Mesenchymal stem cell (in vitro differentiated cells and primary cell): ENCODE measurements at regions not wholly inside any gene's neighbourhood (a gene's known extent, or its start where the extent isn't known, plus 50 kb on each side); places are given as distances from the start of the nearest gene placed in this dataset.
"Not testable (repeated sequence)": the region's sequence is repeated elsewhere in the genome, so short reads cannot be mapped to it uniquely, and the experiment has no call there.

Experiments used
- DNase-seq: peaks from one replicate; pipeline ENCODE4 v3.0.0-alpha.2; 2013
- H2AFZ ChIP-seq: one replicate; pipeline ENCODE4 v1.6.1; 2013; ENCODE audit warnings: low read depth, mild to moderate bottlenecking, control low read depth, inconsistent platforms, low read length, moderate library complexity
- H2AK5ac ChIP-seq: 2 replicates; pipeline ENCODE4 v1.6.1; 2013; ENCODE audit warnings: low read length, moderate library complexity, mild to moderate bottlenecking, inconsistent platforms; ENCODE audit not compliant: severe bottlenecking
- H2BK120ac ChIP-seq: one replicate; pipeline ENCODE4 v1.6.1; 2013; ENCODE audit warnings: low read depth, mild to moderate bottlenecking, inconsistent platforms, low read length, moderate library complexity
- H2BK12ac ChIP-seq, 2 experiments: one replicate each; pipeline ENCODE4 v1.6.1; 2013; ENCODE audit warnings: inconsistent platforms in 2 of 2, low read length in 2 of 2, mild to moderate bottlenecking in 2 of 2, moderate library complexity in 2 of 2, control low read depth in 1 of 2
- H2BK15ac ChIP-seq: one replicate; pipeline ENCODE4 v1.6.1; 2013; ENCODE audit warnings: mild to moderate bottlenecking, low read depth, inconsistent platforms; ENCODE audit not compliant: poor library complexity, severe bottlenecking
- H2BK5ac ChIP-seq: 2 replicates; pipeline ENCODE4 v1.6.1; 2013; ENCODE audit warnings: low read depth, mild to moderate bottlenecking, low read length, control low read depth, inconsistent platforms; ENCODE audit not compliant: poor library complexity, severe bottlenecking
- H3K14ac ChIP-seq, 2 experiments: one replicate each; pipeline ENCODE4 v1.6.1; 2013; ENCODE audit warnings: inconsistent platforms in 2 of 2, low read length in 2 of 2, control low read depth in 1 of 2, mild to moderate bottlenecking in 1 of 2, moderate library complexity in 1 of 2
- H3K18ac ChIP-seq, 2 experiments: one replicate each; pipeline ENCODE4 v1.6.1; 2013; ENCODE audit warnings: inconsistent platforms in 2 of 2, low read length in 2 of 2, control low read depth in 1 of 2, low read depth in 1 of 2, mild to moderate bottlenecking in 1 of 2
- H3K23ac ChIP-seq, 2 experiments: one replicate each; pipeline ENCODE4 v1.6.1; 2013; ENCODE audit warnings: inconsistent platforms in 2 of 2, low read length in 2 of 2, mild to moderate bottlenecking in 2 of 2, moderate library complexity in 2 of 2, control low read depth in 1 of 2
- H3K27ac ChIP-seq: 2 replicates; pipeline ENCODE4 v1.5.1; 2013; ENCODE audit warnings: mild to moderate bottlenecking, moderate library complexity, low read length, control low read depth, inconsistent platforms; ENCODE audit not compliant: poor library complexity, severe bottlenecking
- H3K27me3 ChIP-seq, 2 experiments: 2 replicates each; pipeline versions ENCODE4 v1.6.1 to v1.7.0; 2013; ENCODE audit warnings: low read length in 2 of 2, mild to moderate bottlenecking in 2 of 2, moderate library complexity in 2 of 2, control low read depth in 1 of 2, inconsistent platforms in 1 of 2; ENCODE audit not compliant: control insufficient read depth in 1 of 2, insufficient read depth in 1 of 2
- H3K36me3 ChIP-seq, 2 experiments: 2 replicates each; pipeline versions ENCODE4 v1.6.1 to v1.7.0; 2013; ENCODE audit warnings: low read length in 2 of 2, control low read depth in 1 of 2, inconsistent platforms in 1 of 2, low read depth in 1 of 2, mild to moderate bottlenecking in 1 of 2; ENCODE audit not compliant: insufficient read depth in 2 of 2, control insufficient read depth in 1 of 2
- H3K4ac ChIP-seq, 2 experiments: one replicate each; pipeline ENCODE4 v1.6.1; 2013; ENCODE audit warnings: inconsistent platforms in 2 of 2, low read length in 2 of 2, mild to moderate bottlenecking in 2 of 2, moderate library complexity in 2 of 2, control low read depth in 1 of 2, low read depth in 1 of 2
- H3K4me1 ChIP-seq: 2 replicates; pipeline ENCODE4 v1.6.1; 2013; ENCODE audit warnings: low read depth, low read length, control low read depth; ENCODE audit not compliant: control insufficient read depth, insufficient read depth
- H3K4me2 ChIP-seq: 2 replicates; pipeline ENCODE4 v1.6.1; 2013; ENCODE audit warnings: low read length, mild to moderate bottlenecking, inconsistent platforms; ENCODE audit not compliant: poor library complexity, severe bottlenecking
- H3K4me3 ChIP-seq, 2 experiments: 2 replicates each; pipeline versions ENCODE4 v1.5.1 to v1.7.0; 2013; ENCODE audit warnings: low read length in 2 of 2, mild to moderate bottlenecking in 2 of 2, control low read depth in 1 of 2, low read depth in 1 of 2; ENCODE audit not compliant: insufficient read depth in 1 of 2
- H3K79me1 ChIP-seq: replicated peaks from 2 replicates; pipeline ENCODE4 v1.6.1; 2013; ENCODE audit warnings: mild to moderate bottlenecking, control low read depth, low read length, inconsistent platforms; ENCODE audit not compliant: poor library complexity, severe bottlenecking
- H3K9ac ChIP-seq: 2 replicates; pipeline ENCODE4 v1.7.0; 2013; ENCODE audit warnings: mild to moderate bottlenecking, low read length, moderate library complexity
- H3K9me3 ChIP-seq: 2 replicates; pipeline ENCODE4 v1.7.0; 2013; ENCODE audit warnings: mild to moderate bottlenecking, low read length; ENCODE audit not compliant: control insufficient read depth
- H4K8ac ChIP-seq: one replicate; pipeline ENCODE4 v1.6.1; 2013; ENCODE audit warnings: inconsistent platforms, mild to moderate bottlenecking, low read length, moderate library complexity
- H4K91ac ChIP-seq: one replicate; pipeline ENCODE4 v1.6.1; 2013; ENCODE audit warnings: mild to moderate bottlenecking, low read length, inconsistent platforms
- WGBS: methylation state at CpG from one replicate; pipeline ENCODE4 v1.1.7; 2013; ENCODE audit warnings: mixed read lengths; 5-methylcytosine and 5-hydroxymethylcytosine counted together

DNA sequence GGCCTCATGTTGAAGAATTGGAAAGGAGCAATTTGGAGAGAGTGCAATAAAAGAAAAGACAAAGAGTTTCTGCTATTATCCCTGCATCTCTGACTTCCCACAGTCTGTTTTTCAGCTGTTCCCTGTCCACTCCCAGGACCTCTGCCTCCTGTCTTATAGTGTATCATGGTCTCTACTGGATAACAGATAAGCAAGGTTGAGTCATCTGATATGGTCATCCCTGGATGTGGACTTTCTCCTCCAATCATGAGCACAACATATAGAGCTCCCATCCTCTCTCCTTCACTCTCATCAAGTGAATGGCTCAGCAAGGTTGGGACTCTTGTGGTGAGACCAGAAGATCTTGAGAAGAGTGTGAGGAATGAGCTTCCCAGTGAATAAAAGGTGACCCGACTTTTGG is 123.1 kb downstream of the PLCE1 start:
- no peak overlapping the region for H2BK12ac ChIP-seq
- H3K27ac ChIP-seq: no peak overlapping the region
- no peaks in the 10 kb centered on the region for H3K36me3 ChIP-seq
- H3K27me3 ChIP-seq: no peaks in the 10 kb centered on the region
- no peak overlapping the region for H2BK5ac ChIP-seq
- no peak overlapping the region for H3K9ac ChIP-seq
- H3K9me3 ChIP-seq: no peaks in the 10 kb centered on the region
- no peak overlapping the region for H3K4me2 ChIP-seq
- H3K18ac ChIP-seq: no peak overlapping the region
- H3K4ac ChIP-seq: no peak overlapping the region
- no peak overlapping the region for H3K14ac ChIP-seq
- no peak overlapping the region for H4K91ac ChIP-seq
- WGBS: 91% methylated on average over 1 of the region's 1 CpG
- H2BK120ac ChIP-seq: no peak overlapping the region
- no peak overlapping the region for H4K8ac ChIP-seq
- no peak overlapping the region for H3K23ac ChIP-seq
- H2BK15ac ChIP-seq: no peak overlapping the region
- peaks cover 5% of the 10 kb centered on the region for H3K79me1 ChIP-seq
- peaks cover 3% of the 10 kb centered on the region for H3K4me1 ChIP-seq
- H3K4me3 ChIP-seq: no peak overlapping the region
- no peak overlapping the region for H2AFZ ChIP-seq
- H2AK5ac ChIP-seq: no peak overlapping the region
- DNase-seq: no peak

DNA sequence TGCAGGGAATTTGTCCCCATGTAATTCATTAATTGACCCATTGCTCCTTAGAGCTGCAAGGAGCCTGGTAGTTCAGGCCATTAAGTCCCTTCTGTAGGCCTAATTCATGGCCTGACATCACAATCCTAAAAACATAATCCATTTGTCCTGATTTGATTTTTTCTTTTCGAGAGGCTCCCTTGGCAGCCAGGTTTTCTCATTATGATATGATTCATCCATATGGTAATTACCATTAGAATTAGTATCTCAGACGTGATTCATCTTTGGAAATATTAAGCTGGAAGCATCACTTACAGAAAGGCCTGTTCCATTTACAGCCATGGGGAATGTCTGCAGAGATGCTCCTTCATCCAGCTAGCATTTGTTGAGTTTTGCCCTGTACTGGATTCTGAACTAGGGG is 128.5 kb downstream of the PLCE1 start:
- 100% methylated on average over 1 of the region's 2 CpGs for WGBS
- H2BK15ac ChIP-seq: no peak overlapping the region
- peaks cover 5% of the 10 kb centered on the region for H3K4me1 ChIP-seq
- no peak overlapping the region for H2AFZ ChIP-seq
- no peaks in the 10 kb centered on the region for H3K36me3 ChIP-seq
- no peak overlapping the region for H3K4ac ChIP-seq
- H3K9ac ChIP-seq: no peak overlapping the region
- no peak overlapping the region for H4K8ac ChIP-seq
- no peaks in the 10 kb centered on the region for H3K9me3 ChIP-seq
- H3K27me3 ChIP-seq: no peaks in the 10 kb centered on the region
- no peak overlapping the region for H4K91ac ChIP-seq
- peak overlapping the region; percentile 79 for H2AK5ac ChIP-seq
- DNase-seq: no peak
- no peak overlapping the region for H3K23ac ChIP-seq
- peaks cover 5% of the 10 kb centered on the region for H3K79me1 ChIP-seq
- no peak overlapping the region for H3K27ac ChIP-seq
- H3K4me2 ChIP-seq: no peak overlapping the region
- H3K18ac ChIP-seq: no peak overlapping the region
- peak overlapping the region; percentile 66 to 78 for H2BK12ac ChIP-seq
- H2BK5ac ChIP-seq: no peak overlapping the region
- H3K4me3 ChIP-seq: no peak overlapping the region
- no peak overlapping the region for H3K14ac ChIP-seq
- no peak overlapping the region for H2BK120ac ChIP-seq

DNA sequence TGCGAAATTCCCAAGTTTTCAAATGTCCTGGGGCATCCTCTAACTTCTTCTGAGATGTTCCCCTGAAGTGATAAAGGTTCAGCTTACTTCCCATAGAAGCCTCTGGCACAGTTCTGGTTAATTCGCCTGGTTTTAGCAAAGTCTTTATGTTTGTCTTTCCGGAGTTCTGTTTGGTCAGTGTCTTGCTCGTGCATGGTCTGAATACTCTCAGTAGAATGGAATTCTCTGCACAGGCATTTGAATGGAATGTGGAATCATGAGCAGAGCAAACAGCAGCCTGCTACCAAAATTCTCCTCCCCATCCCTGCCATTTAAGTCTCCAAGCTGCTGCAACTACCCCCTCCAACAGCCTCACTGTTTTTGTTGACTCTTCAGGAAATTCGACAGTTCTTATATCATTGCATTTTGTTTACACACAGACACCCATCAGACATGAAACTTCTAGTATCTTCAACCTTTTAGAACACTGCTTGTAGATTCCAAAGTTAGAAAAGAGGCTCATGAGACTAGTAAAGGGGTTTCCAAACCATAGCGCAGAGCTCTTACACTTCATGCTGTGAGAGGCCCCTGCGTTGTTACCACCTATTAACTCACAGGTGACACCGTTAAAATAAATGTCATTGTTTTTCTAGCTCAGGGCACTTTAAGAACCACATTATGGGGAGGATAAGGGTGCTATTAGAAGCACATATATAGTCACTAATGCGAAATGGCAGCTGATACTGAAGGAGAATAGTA is 129.7 kb downstream of the PLCE1 start:
- Histone ChIP-seq H3K36me3 (no peaks in the 10 kb centered on the region), H3K4me1 (peaks cover 5% of the 10 kb centered on the region), H3K79me1 (peaks cover 5% of the 10 kb centered on the region), H4K8ac (no peak overlapping the region), H3K9ac (peak overlapping the region; percentile 64), H3K18ac (peak overlapping the region in 1 of 2 experiments; percentile 70), H2AK5ac (no peak overlapping the region), H2BK15ac (no peak overlapping the region), H2BK12ac (no peak overlapping the region), H3K23ac (no peak overlapping the region), H3K27ac (peak overlapping the region; percentile 74), H4K91ac (no peak overlapping the region), H3K4me3 (no peak overlapping the region), H2BK120ac (no peak overlapping the region), H3K4me2 (peak overlapping the region; percentile 24), H2AFZ (no peak overlapping the region), H3K9me3 (no peaks in the 10 kb centered on the region), H3K14ac (no peak overlapping the region), H3K4ac (no peak overlapping the region), H2BK5ac (no peak overlapping the region), H3K27me3 (no peaks in the 10 kb centered on the region)
- DNase-seq: peak; percentile 76
- 35% methylated on average over 9 of the region's 9 CpGs for WGBS

DNA sequence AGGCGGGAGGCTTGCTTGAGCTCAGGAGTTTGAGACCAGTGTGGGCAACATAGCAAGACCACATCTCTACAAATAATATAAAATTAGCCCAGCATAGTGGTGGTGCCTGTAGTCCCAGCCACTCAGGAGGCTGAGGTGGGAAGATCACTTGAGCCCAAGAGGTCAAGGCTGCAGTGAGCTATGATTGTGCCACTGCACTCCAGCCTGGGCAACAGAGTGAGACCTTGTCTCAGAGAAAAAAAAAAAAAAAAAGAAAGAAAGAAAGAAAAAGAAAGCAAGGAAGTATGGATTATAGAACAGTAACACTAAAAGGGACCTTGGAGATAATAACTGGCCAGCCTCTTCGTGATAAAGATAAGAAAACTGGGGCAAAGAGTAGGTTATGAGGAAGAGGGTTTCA is 130.4 kb downstream of the PLCE1 start:
- not testable (repeated sequence) for H3K79me1 ChIP-seq, H3K14ac ChIP-seq, H2BK12ac ChIP-seq, H3K27me3 ChIP-seq, H3K4me2 ChIP-seq, H3K4ac ChIP-seq, H3K9ac ChIP-seq, H3K9me3 ChIP-seq, H2AFZ ChIP-seq, DNase-seq, H3K4me1 ChIP-seq, H3K23ac ChIP-seq, H2BK5ac ChIP-seq, H2BK15ac ChIP-seq, H2BK120ac ChIP-seq, H3K4me3 ChIP-seq, H4K8ac ChIP-seq, H3K36me3 ChIP-seq, H3K18ac ChIP-seq
- Histone ChIP-seq H4K91ac (peak overlapping the region; percentile 76), H2AK5ac (peak overlapping the region; percentile 66), H3K27ac (peak overlapping the region; percentile 74)
- WGBS: 57% methylated on average over 1 of the region's 2 CpGs
